ENCODE measurements at regions not wholly inside any gene's neighbourhood (a gene's known extent, or its start where the extent isn't known, plus 50 kb on each side); places are given as distances from the start of the nearest gene placed in this dataset.

GRCh38 chr9:126089789-126090188 lies 236.8 kb upstream of the MVB12B start:
- no peak for DNase-seq (ENCODE audit: low spot score)

GRCh38 chr9:126093771-126094170 lies 232.9 kb upstream of the MVB12B start:
- DNase-seq (ENCODE audit: low spot score) = no peak

- DNase-seq (ENCODE audit: low spot score) = no peak
Measured at GRCh38 chr9:126095546-126096190, 231.0 kb upstream of the MVB12B start.

GRCh38 chr9:126096340-126096739 lies 230.3 kb upstream of the MVB12B start:
- DNase-seq (ENCODE audit: low spot score) = no peak

- no peak for DNase-seq (ENCODE audit: low spot score)
Measured at GRCh38 chr9:126097679-126098078, 228.9 kb upstream of the MVB12B start.

GRCh38 chr9:126106404-126106803 lies 220.2 kb upstream of the MVB12B start:
- DNase-seq (ENCODE audit: low spot score) = no peak

- DNase-seq (ENCODE audit: low spot score) = no peak
Measured at GRCh38 chr9:126107693-126108092, 218.9 kb upstream of the MVB12B start.

- no peak for DNase-seq (ENCODE audit: low spot score)
Measured at GRCh38 chr9:126108240-126108639, 218.4 kb upstream of the MVB12B start.

GRCh38 chr9:126109575-126109974 lies 217.1 kb upstream of the MVB12B start:
- DNase-seq (ENCODE audit: low spot score) = no peak

- DNase-seq (ENCODE audit: low spot score) = no peak
Measured at GRCh38 chr9:126111556-126111955, 215.1 kb upstream of the MVB12B start.

- DNase-seq (ENCODE audit: low spot score) = no peak
Measured at GRCh38 chr9:126112135-126112720, 214.4 kb upstream of the MVB12B start.

GRCh38 chr9:126113176-126113575 lies 213.5 kb upstream of the MVB12B start:
- no peak for DNase-seq (ENCODE audit: low spot score)

GRCh38 chr9:126113756-126114408 lies 212.7 kb upstream of the MVB12B start:
- no peak for DNase-seq (ENCODE audit: low spot score)

- no peak for DNase-seq (ENCODE audit: low spot score)
Measured at GRCh38 chr9:126114409-126114760, 212.2 kb upstream of the MVB12B start.

GRCh38 chr9:126114850-126115460 lies 211.7 kb upstream of the MVB12B start:
- DNase-seq (ENCODE audit: low spot score) = no peak

- DNase-seq (ENCODE audit: low spot score) = no peak
Measured at GRCh38 chr9:126116351-126117157, 210.1 kb upstream of the MVB12B start.

- DNase-seq (ENCODE audit: low spot score) = no peak
Measured at GRCh38 chr9:126117158-126117425, 209.5 kb upstream of the MVB12B start.

- DNase-seq (ENCODE audit: low spot score) = no peak
Measured at GRCh38 chr9:126117631-126118030, 209.0 kb upstream of the MVB12B start.

GRCh38 chr9:126119731-126120130 lies 206.9 kb upstream of the MVB12B start:
- no peak for DNase-seq (ENCODE audit: low spot score)

GRCh38 chr9:126122901-126123616 lies 203.6 kb upstream of the MVB12B start:
- no peak for DNase-seq (ENCODE audit: low spot score)

GRCh38 chr9:126123927-126124326 lies 202.7 kb upstream of the MVB12B start:
- no peak for DNase-seq (ENCODE audit: low spot score)

- DNase-seq (ENCODE audit: low spot score) = no peak
Measured at GRCh38 chr9:126125177-126125576, 201.5 kb upstream of the MVB12B start.

Measured in kidney capillary endothelial cell (primary cell).